ENCODE measurements at regions not wholly inside any gene's neighbourhood (a gene's known extent, or its start where the extent isn't known, plus 50 kb on each side); places are given as distances from the start of the nearest gene placed in this dataset.

DNA sequence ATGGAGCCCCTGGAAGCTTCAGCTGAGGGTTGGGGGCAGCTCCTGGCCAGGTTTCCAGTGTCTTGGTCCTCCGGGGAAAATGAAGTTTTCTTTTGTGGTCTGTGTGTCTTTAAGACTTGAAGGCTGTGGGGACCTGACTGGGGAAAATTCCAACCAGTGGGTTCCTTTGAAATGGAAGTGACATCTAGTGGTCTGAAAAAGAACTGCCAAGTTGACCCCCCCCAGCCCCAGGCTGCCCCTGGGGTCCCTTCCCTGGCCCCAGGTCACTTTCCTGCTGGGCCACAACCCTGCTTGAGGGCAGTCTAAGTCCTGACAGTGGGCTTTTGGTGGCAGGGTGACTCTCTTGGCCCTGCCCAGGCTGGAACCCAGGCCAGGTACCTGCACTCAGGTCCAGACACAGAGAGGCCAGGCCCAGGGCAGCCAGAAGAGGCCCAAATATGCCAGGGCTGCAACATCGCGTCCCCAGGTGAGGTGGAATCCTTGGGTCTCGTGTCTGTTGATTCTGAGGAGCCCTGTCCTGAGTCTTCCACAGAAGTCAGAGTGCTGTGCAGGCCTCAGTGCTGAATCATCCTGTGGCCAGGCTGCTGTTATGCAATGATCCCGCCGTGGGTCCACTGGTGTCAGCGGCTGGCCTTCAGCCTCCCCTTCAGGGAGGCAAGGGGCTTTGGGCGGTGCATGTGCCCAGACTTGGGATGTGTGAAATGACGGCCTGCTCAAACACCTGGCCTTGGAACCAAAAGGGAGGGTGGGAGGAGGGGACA lies 68.4 kb downstream of the VEGFA start (continued):
- no peak for TF ChIP-seq GTF2E2 (tag; IDR thresholded peaks at IDR 0.05)
- TF ChIP-seq XRCC3 (IDR thresholded peaks at IDR 0.05) = no peak
- TF ChIP-seq, protein P1, sequence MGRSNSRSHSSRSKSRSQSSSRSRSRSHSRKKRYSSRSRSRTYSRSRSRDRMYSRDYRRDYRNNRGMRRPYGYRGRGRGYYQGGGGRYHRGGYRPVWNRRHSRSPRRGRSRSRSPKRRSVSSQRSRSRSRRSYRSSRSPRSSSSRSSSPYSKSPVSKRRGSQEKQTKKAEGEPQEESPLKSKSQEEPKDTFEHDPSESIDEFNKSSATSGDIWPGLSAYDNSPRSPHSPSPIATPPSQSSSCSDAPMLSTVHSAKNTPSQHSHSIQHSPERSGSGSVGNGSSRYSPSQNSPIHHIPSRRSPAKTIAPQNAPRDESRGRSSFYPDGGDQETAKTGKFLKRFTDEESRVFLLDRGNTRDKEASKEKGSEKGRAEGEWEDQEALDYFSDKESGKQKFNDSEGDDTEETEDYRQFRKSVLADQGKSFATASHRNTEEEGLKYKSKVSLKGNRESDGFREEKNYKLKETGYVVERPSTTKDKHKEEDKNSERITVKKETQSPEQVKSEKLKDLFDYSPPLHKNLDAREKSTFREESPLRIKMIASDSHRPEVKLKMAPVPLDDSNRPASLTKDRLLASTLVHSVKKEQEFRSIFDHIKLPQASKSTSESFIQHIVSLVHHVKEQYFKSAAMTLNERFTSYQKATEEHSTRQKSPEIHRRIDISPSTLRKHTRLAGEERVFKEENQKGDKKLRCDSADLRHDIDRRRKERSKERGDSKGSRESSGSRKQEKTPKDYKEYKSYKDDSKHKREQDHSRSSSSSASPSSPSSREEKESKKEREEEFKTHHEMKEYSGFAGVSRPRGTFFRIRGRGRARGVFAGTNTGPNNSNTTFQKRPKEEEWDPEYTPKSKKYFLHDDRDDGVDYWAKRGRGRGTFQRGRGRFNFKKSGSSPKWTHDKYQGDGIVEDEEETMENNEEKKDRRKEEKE (IDR thresholded peaks at IDR 0.05; ENCODE audit: borderline replicate concordance in 1 of 2, control insufficient read depth in 1 of 2, low read depth in 2 of 2, low read length in 1 of 2) = no peak
- TF ChIP-seq PHB2 (IDR thresholded peaks at IDR 0.05; ENCODE audit: low read depth) = no peak
- no peak for TF ChIP-seq RREB1 (CRISPR knock-in tag; IDR thresholded peaks at IDR 0.05)
- no peak for TF ChIP-seq ZNF408 (CRISPR knock-in tag; IDR thresholded peaks at IDR 0.05; ENCODE audit: low read depth)
- TF ChIP-seq HDAC6 (IDR thresholded peaks at IDR 0.05; ENCODE audit: low read depth, low read length) = no peak
- no peak for TF ChIP-seq HIVEP1 (CRISPR knock-in tag; IDR thresholded peaks at IDR 0.05)
- TF ChIP-seq U2AF1 (optimal IDR thresholded peaks at IDR 0.05; ENCODE audit: low read depth, low read length) = no peak
- no peak for TF ChIP-seq POLR3A (IDR thresholded peaks at IDR 0.05; ENCODE audit: borderline replicate concordance, extremely low read depth, insufficient read depth, insufficient read length)
- no peak for TF ChIP-seq CREBBP (IDR thresholded peaks at IDR 0.05; ENCODE audit: low read depth, low read length)
- TF ChIP-seq FOXP1 (CRISPR knock-in tag; IDR thresholded peaks at IDR 0.05) = peak; percentile 55; the same call in 1 of the 2 replicates
- TF ChIP-seq NCOA2 (IDR thresholded peaks at IDR 0.05; ENCODE audit: partially characterized antibody in 2 of 2) = no peak
- no peak for TF ChIP-seq ZNF445 (CRISPR knock-in tag; IDR thresholded peaks at IDR 0.05; ENCODE audit: low read depth)
- no peak for TF ChIP-seq MYC (IDR thresholded peaks at IDR 0.05; ENCODE audit: low read depth, low read length)
- TF ChIP-seq MYC (CRISPR knock-in tag; IDR thresholded peaks at IDR 0.05; ENCODE audit: borderline replicate concordance, low read depth) = peak; percentile 56; the same call in 1 of the 2 replicates
- no peak for TF ChIP-seq EZH2 (IDR thresholded peaks at IDR 0.05; ENCODE audit: borderline replicate concordance, low read depth, low read length)

All from K562 (cell line).